ENCODE measurements at regions not wholly inside any gene's neighbourhood (a gene's known extent, or its start where the extent isn't known, plus 50 kb on each side); places are given as distances from the start of the nearest gene placed in this dataset.

GRCh38 chr4:23060776-23061175, 368.0 kb downstream of the GBA3 start:
- no peaks in the 10 kb centered on the region for H3K9me3 ChIP-seq
- WGBS, 2 donors: 88 to 100% methylated on average over 1 of the region's 1 CpG

GRCh38 chr4:23058165-23058776, 365.5 kb downstream of the GBA3 start:
- no peaks in the 10 kb centered on the region for H3K4me1 ChIP-seq
- ATAC-seq (ENCODE audit: low FRiP score in 2 of 2) (no peak), DNase-seq (no peak)
- no peak overlapping the region for H3K27ac ChIP-seq
- TF ChIP-seq CTCF (IDR thresholded peaks at IDR 0.05): no peak
- TF ChIP-seq POLR2AphosphoS5 (IDR thresholded peaks at IDR 0.05): no peak
- no peak for TF ChIP-seq POLR2A (IDR thresholded peaks at IDR 0.05)
- TF ChIP-seq EP300 (IDR thresholded peaks at IDR 0.05): no peak
- H3K36me3 ChIP-seq: no peaks in the 10 kb centered on the region
- H3K27me3 ChIP-seq: no peaks in the 10 kb centered on the region
- H3K9me3 ChIP-seq: no peaks in the 10 kb centered on the region
- H3K4me3 ChIP-seq: no peak overlapping the region

More at GRCh38 chr4:23060776-23061175, 368.0 kb downstream of the GBA3 start:
- no peak overlapping the region for H3K27ac ChIP-seq
- H3K36me3 ChIP-seq: no peaks in the 10 kb centered on the region
- H3K4me1 ChIP-seq: no peaks in the 10 kb centered on the region
- no peak for DNase-seq
- TF ChIP-seq POLR2AphosphoS5 (IDR thresholded peaks at IDR 0.05) (no peak), POLR2A (IDR thresholded peaks at IDR 0.05) (no peak), EP300 (IDR thresholded peaks at IDR 0.05) (no peak), CTCF (IDR thresholded peaks at IDR 0.05) (no peak)
- no peak for ATAC-seq (ENCODE audit: low FRiP score in 2 of 2)
- H3K27me3 ChIP-seq: no peaks in the 10 kb centered on the region
- no peak overlapping the region for H3K4me3 ChIP-seq

DNA sequence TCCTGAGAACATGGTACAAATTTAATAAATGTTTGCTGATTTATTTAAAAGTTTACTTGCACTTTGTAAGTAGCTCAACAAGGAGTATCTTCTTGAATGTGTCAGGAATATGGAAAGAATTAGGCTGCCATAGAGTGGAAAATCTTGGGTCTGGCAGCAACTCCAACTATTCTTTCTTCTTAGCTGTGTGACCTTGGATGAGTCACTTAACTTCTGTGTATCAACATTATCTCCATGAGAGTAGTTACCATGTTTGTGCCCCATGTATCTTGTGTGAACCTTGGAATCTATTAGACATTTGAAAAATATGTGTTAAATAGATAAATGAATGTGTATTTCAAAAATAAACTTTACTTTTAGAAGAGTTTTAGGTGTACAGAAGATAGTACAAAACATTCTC, 348.8 kb downstream of the GBA3 start:
- Histone ChIP-seq H3K9me3 (no peaks in the 10 kb centered on the region), H3K4me3 (no peak overlapping the region)
- no peak for ATAC-seq (ENCODE audit: low FRiP score in 2 of 2)

GRCh38 chr4:23040539-23040938, 347.8 kb downstream of the GBA3 start:
- ATAC-seq (ENCODE audit: low FRiP score in 2 of 2): no peak
- 73 to 88% methylated on average over 1 of the region's 1 CpG for WGBS, 2 donors

More for the DNA sequence above, 348.8 kb downstream of the GBA3 start:
- Histone ChIP-seq H3K27me3 (no peaks in the 10 kb centered on the region), H3K36me3 (no peaks in the 10 kb centered on the region), H3K4me1 (no peaks in the 10 kb centered on the region), H3K27ac (no peak overlapping the region)
- no peak for TF ChIP-seq CTCF (IDR thresholded peaks at IDR 0.05)
- no peak for TF ChIP-seq POLR2A (IDR thresholded peaks at IDR 0.05)
- no peak for TF ChIP-seq EP300 (IDR thresholded peaks at IDR 0.05)
- no peak for TF ChIP-seq POLR2AphosphoS5 (IDR thresholded peaks at IDR 0.05)
- DNase-seq: no peak

More at GRCh38 chr4:23040539-23040938, 347.8 kb downstream of the GBA3 start:
- no peaks in the 10 kb centered on the region for H3K36me3 ChIP-seq
- no peaks in the 10 kb centered on the region for H3K27me3 ChIP-seq
- H3K4me1 ChIP-seq: no peaks in the 10 kb centered on the region
- DNase-seq: no peak
- TF ChIP-seq CTCF (IDR thresholded peaks at IDR 0.05) (no peak), POLR2AphosphoS5 (IDR thresholded peaks at IDR 0.05) (no peak), POLR2A (IDR thresholded peaks at IDR 0.05) (no peak), EP300 (IDR thresholded peaks at IDR 0.05) (no peak)
- no peak overlapping the region for H3K27ac ChIP-seq
- H3K4me3 ChIP-seq: no peak overlapping the region
- H3K9me3 ChIP-seq: no peaks in the 10 kb centered on the region
